ENCODE measurements at regions not wholly inside any gene's neighbourhood (a gene's known extent, or its start where the extent isn't known, plus 50 kb on each side); places are given as distances from the start of the nearest gene placed in this dataset.
A peak's percentile ranks its signal among the peaks of the same experiment; 100 is the strongest.

DNA sequence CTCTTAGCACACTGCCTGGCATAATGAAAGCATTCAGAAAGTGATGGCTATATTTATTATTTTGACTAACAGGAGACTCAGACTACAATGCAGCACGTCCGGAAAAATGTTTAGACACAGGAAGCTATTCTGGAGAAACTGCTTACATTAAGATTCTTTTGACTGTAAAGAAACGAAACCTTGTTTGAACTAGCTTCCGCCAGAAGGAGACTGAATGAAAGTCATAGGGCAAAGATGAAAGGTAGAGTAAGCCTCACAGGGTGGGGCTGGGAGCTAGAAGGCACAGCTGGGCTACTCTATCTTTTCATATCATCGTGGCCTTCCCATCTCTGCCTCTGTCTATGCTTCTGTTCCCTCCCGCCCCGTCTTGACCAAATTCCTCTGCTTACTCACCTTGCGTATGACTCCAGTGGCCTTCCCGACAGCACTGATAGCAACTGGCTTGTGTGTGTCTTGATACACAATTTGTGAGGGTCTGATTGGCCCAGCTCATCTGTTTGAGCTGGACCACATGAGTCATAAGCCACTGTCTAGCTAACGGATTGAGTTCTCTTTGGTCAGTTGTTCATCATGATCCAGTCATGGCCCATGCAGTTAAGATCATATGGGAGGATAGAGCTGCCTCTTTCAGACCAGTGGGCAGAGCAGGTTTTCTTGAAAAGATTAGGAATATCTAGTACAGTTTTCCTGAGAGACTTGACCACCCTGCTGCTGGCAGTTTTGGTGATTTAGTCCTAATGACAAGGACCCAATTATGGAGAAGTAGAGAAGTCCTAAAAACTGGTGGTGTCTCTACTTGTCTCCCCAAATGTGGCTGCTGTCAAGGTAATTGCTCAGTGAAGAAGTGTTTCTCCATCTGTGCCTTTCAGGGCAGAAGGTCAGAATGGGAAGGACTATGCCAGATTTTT is 151.5 kb upstream of the SLC38A2 start:
- H3K27me3 Mint-ChIP-seq (ENCODE audit: low read depth, poor library complexity): peaks cover 4% of the 10 kb centered on the region
- H3K27ac Mint-ChIP-seq: peak overlapping the region; percentile 3
- TF ChIP-seq, protein P1, sequence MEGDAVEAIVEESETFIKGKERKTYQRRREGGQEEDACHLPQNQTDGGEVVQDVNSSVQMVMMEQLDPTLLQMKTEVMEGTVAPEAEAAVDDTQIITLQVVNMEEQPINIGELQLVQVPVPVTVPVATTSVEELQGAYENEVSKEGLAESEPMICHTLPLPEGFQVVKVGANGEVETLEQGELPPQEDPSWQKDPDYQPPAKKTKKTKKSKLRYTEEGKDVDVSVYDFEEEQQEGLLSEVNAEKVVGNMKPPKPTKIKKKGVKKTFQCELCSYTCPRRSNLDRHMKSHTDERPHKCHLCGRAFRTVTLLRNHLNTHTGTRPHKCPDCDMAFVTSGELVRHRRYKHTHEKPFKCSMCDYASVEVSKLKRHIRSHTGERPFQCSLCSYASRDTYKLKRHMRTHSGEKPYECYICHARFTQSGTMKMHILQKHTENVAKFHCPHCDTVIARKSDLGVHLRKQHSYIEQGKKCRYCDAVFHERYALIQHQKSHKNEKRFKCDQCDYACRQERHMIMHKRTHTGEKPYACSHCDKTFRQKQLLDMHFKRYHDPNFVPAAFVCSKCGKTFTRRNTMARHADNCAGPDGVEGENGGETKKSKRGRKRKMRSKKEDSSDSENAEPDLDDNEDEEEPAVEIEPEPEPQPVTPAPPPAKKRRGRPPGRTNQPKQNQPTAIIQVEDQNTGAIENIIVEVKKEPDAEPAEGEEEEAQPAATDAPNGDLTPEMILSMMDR (IDR thresholded peaks at IDR 0.05): no peak
- H3K4me1 Mint-ChIP-seq: peaks cover 36% of the 10 kb centered on the region
- H3K36me3 Mint-ChIP-seq (ENCODE audit: low read depth): peaks cover 6% of the 10 kb centered on the region
- no peak for DNase-seq
- H3K9me3 Mint-ChIP-seq: peaks cover 16% of the 10 kb centered on the region
- H3K4me3 Mint-ChIP-seq: no peak overlapping the region

GRCh38 chr12:46523446-46523845 is 150.9 kb upstream of the SLC38A2 start:
- Mint-ChIP-seq H3K27ac (no peak overlapping the region), H3K36me3 (ENCODE audit: low read depth) (peaks cover 6% of the 10 kb centered on the region), H3K4me3 (no peak overlapping the region), H3K4me1 (peaks cover 42% of the 10 kb centered on the region), H3K9me3 (peaks cover 12% of the 10 kb centered on the region), H3K27me3 (ENCODE audit: low read depth, poor library complexity) (peaks cover 4% of the 10 kb centered on the region)
- DNase-seq: no peak
- TF ChIP-seq, protein P1 (IDR thresholded peaks at IDR 0.05): no peak

- DNase-seq: no peak
- TF ChIP-seq, protein P1 (IDR thresholded peaks at IDR 0.05): no peak
- peaks cover 50% of the 10 kb centered on the region for H3K4me1 Mint-ChIP-seq
- peaks cover 4% of the 10 kb centered on the region for H3K27me3 Mint-ChIP-seq (ENCODE audit: low read depth, poor library complexity)
- H3K9me3 Mint-ChIP-seq: no peaks in the 10 kb centered on the region
- H3K4me3 Mint-ChIP-seq: no peak overlapping the region
- no peaks in the 10 kb centered on the region for H3K36me3 Mint-ChIP-seq (ENCODE audit: low read depth)
- H3K27ac Mint-ChIP-seq: no peak overlapping the region
These were observed 149.5 kb upstream of the SLC38A2 start for GRCh38 chr12:46522071-46522470.

DNA sequence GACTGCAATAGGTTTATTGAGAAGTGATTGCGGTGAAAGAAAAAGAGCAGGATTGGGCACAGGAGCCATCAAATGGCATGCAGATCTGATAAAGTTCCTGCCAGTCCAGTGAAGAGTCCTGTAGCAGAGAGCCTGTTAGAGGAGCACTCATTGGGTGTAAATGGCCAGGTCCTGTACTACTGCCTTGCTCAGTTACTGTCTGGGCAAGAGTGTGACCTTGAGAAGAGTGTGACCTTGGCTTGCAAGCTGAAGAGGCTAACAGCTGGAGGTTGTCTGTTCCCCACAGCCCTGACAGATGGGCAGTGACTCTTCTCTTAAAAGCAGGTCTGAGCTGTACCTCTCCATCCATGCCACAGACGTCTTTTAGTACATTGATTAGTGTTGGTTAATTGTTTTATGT is 148.6 kb upstream of the SLC38A2 start:
- no peaks in the 10 kb centered on the region for H3K36me3 Mint-ChIP-seq (ENCODE audit: low read depth)
- H3K4me3 Mint-ChIP-seq: no peak overlapping the region

GRCh38 chr12:46519407-46519806 is 146.8 kb upstream of the SLC38A2 start:
- Mint-ChIP-seq H3K4me1 (peaks cover 42% of the 10 kb centered on the region), H3K36me3 (ENCODE audit: low read depth) (no peaks in the 10 kb centered on the region), H3K27me3 (ENCODE audit: low read depth, poor library complexity) (peaks cover under 1% of the 10 kb centered on the region), H3K27ac (peak overlapping the region; percentile 26), H3K9me3 (no peaks in the 10 kb centered on the region), H3K4me3 (no peak overlapping the region)
- TF ChIP-seq, protein P1 (IDR thresholded peaks at IDR 0.05): no peak
- no peak for DNase-seq

More for the DNA sequence above, 148.6 kb upstream of the SLC38A2 start:
- TF ChIP-seq, protein P1 (IDR thresholded peaks at IDR 0.05): no peak
- H3K27ac Mint-ChIP-seq: no peak overlapping the region
- no peaks in the 10 kb centered on the region for H3K9me3 Mint-ChIP-seq
- peaks cover 4% of the 10 kb centered on the region for H3K27me3 Mint-ChIP-seq (ENCODE audit: low read depth, poor library complexity)
- H3K4me1 Mint-ChIP-seq: peaks cover 50% of the 10 kb centered on the region
- no peak for DNase-seq

DNA sequence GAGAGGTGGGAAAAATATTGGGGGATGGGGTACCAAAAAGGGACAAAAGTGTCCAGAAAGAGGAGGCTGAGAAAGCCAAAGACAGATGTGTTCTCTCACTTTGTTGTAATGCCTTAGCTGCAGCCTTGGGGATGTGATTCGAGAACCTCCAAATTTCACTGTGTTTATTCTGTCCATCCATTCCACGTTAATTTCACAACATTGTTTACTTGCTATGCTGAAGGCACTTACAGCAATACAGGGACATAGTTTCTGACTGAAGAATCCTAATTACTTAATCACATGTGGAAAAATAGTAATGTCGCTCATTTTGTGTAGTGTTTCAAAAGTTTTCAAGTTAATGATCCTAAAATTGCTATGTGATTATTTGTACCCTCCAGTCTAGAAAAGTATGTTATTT is 146.2 kb upstream of the SLC38A2 start:
- H3K4me1 Mint-ChIP-seq: peaks cover 37% of the 10 kb centered on the region
- no peak for DNase-seq
- H3K27ac Mint-ChIP-seq: no peak overlapping the region

More for the DNA sequence above, 146.2 kb upstream of the SLC38A2 start:
- Mint-ChIP-seq H3K9me3 (no peaks in the 10 kb centered on the region), H3K27me3 (ENCODE audit: low read depth, poor library complexity) (no peaks in the 10 kb centered on the region), H3K36me3 (ENCODE audit: low read depth) (no peaks in the 10 kb centered on the region), H3K4me3 (no peak overlapping the region)
- TF ChIP-seq, protein P1 (IDR thresholded peaks at IDR 0.05): no peak

All from nephron progenitor cell (in vitro differentiated cells).